Uterus (tissue), 3 donors: ENCODE measurements at regions not wholly inside any gene's neighbourhood (a gene's known extent, or its start where the extent isn't known, plus 50 kb on each side); places are given as distances from the start of the nearest gene placed in this dataset.

Experiments used
- DNase-seq, 2 donors: peaks; one replicate each; pipeline ENCODE4 v3.0.0-alpha.2; 2019 to 2020
- H3K27ac ChIP-seq, 2 donors: fragments of 200-600 bp; sonication (generic); 1 replicate in 1 of 2; 2 replicates in 1 of 2; pipeline ENCODE4 v1.5.1; 2016 to 2018
- H3K27me3 ChIP-seq, 2 donors: fragments of 200-600 bp; sonication (generic); one replicate each; pipeline ENCODE4 v1.5.1; 2018 to 2019; ENCODE audit warnings: control low read depth in 1 of 2
- H3K36me3 ChIP-seq, 2 donors: fragments of 200-600 bp; sonication (generic); one replicate each; pipeline ENCODE4 v1.5.1; 2019; ENCODE audit warnings: control low read depth in 1 of 2
- H3K4me1 ChIP-seq, 2 donors: fragments of 200-600 bp; sonication (generic); one replicate each; pipeline ENCODE4 v1.5.1; 2018 to 2019; ENCODE audit warnings: control low read depth in 1 of 2
- H3K4me3 ChIP-seq, 2 donors: fragments of 200-600 bp; sonication (generic); 1 replicate in 1 of 2; 2 replicates in 1 of 2; pipeline ENCODE4 v1.5.1; 2018 to 2019; ENCODE audit warnings: mild to moderate bottlenecking in 1 of 2
- H3K9me3 ChIP-seq, 2 donors: fragments of 200-600 bp; sonication (generic); one replicate each; pipeline ENCODE4 v1.5.1; 2019; ENCODE audit warnings: control low read depth in 1 of 2
- POLR2A ChIP-seq, 2 donors: fragments of 450-650 bp; IDR thresholded peaks; one replicate each; pipeline ENCODE4 v1.6.1; 2016; ENCODE audit warnings: antibody characterized with exemption in 2 of 2, mild to moderate bottlenecking in 1 of 2, moderate library complexity in 1 of 2
- intact Hi-C: fragments of 100-400 bp; cut with DNase I; formaldehyde crosslinking; loops from one replicate; pipeline ENCODE4 v1.15.1; 2023; ENCODE audit warnings: low total_unique reads
- TF ChIP-seq, protein P1 (sequence below), 4 experiments: fragments of 200-600 bp in 2 of 4; fragments of 450-650 bp in 2 of 4; sonication (generic) in 2 of 4; IDR thresholded peaks; one replicate each; pipeline ENCODE4 v1.5.1; 2016 to 2019; ENCODE audit warnings: antibody characterized with exemption in 4 of 4, mild to moderate bottlenecking in 2 of 4, moderate library complexity in 1 of 4
- donor health status: DM: yes; HTN: yes; CAD: no.

DNA sequence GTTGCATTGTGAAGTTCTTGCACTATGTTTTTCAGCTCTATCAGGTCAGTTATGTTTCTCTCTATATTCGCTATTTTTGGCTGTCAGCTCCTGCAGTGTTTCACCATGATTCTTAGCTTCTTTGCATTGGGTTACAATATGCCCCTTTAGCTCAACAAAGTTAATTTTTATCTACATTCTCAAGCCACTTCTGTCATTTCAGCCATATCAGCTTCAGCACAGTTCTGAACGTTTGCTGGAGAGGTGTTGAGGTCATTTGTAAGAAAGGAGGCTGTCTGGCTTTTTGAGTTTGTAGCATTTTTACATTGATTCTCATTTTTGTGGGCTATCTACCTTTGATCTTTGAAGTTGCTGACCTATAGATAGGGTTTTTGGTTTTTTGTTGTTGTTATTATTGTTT lies 573.2 kb upstream of the RGS18 start:
- Histone ChIP-seq H3K4me3 (no peak overlapping the region), H3K27ac (no peak overlapping the region), H3K27me3 (no peaks in the 10 kb centered on the region), H3K9me3 (no peaks in the 10 kb centered on the region), H3K36me3 (no peaks in the 10 kb centered on the region), H3K4me1 (no peaks in the 10 kb centered on the region)
- TF ChIP-seq POLR2A (IDR thresholded peaks at IDR 0.05), result no peak
- TF ChIP-seq, protein P1, sequence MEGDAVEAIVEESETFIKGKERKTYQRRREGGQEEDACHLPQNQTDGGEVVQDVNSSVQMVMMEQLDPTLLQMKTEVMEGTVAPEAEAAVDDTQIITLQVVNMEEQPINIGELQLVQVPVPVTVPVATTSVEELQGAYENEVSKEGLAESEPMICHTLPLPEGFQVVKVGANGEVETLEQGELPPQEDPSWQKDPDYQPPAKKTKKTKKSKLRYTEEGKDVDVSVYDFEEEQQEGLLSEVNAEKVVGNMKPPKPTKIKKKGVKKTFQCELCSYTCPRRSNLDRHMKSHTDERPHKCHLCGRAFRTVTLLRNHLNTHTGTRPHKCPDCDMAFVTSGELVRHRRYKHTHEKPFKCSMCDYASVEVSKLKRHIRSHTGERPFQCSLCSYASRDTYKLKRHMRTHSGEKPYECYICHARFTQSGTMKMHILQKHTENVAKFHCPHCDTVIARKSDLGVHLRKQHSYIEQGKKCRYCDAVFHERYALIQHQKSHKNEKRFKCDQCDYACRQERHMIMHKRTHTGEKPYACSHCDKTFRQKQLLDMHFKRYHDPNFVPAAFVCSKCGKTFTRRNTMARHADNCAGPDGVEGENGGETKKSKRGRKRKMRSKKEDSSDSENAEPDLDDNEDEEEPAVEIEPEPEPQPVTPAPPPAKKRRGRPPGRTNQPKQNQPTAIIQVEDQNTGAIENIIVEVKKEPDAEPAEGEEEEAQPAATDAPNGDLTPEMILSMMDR (IDR thresholded peaks at IDR 0.05), result no peak
- intact Hi-C loops, result no loop called here
- DNase-seq, result no peak

DNA sequence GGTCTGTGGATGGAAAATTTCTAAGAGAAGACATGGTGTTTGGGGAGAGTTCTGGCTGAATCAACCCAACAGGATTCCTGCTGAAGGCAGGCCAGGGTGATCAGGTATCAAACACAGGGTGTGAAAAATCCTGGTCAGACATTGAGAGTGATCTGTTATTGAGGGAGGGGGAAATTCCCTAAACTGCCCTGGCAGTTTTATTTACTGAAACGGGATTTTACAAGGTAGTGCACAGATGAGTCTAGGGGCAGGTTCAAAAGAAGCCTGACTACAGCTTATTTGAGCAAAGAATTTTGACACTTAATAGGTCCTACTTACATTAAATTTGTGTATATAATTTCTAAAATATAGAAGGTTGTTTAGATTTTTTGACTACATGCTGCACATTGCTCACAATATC lies 569.4 kb upstream of the RGS18 start:
- Histone ChIP-seq H3K4me3 (no peak overlapping the region), H3K4me1 (no peaks in the 10 kb centered on the region), H3K27ac (no peak overlapping the region), H3K27me3 (no peaks in the 10 kb centered on the region), H3K9me3 (no peaks in the 10 kb centered on the region), H3K36me3 (no peaks in the 10 kb centered on the region)
- TF ChIP-seq, protein P1 (IDR thresholded peaks at IDR 0.05), result no peak
- no peak for TF ChIP-seq POLR2A (IDR thresholded peaks at IDR 0.05)
- no peak for DNase-seq
- intact Hi-C loops, result no loop called here

GRCh38 chr1:191589536-191589935 lies 568.7 kb upstream of the RGS18 start:
- Histone ChIP-seq H3K4me1 (no peaks in the 10 kb centered on the region), H3K4me3 (no peak overlapping the region), H3K27me3 (no peaks in the 10 kb centered on the region), H3K36me3 (no peaks in the 10 kb centered on the region), H3K9me3 (no peaks in the 10 kb centered on the region), H3K27ac (no peak overlapping the region)
- intact Hi-C loops, result no loop called here
- no peak for DNase-seq
- TF ChIP-seq POLR2A (IDR thresholded peaks at IDR 0.05), result no peak
- TF ChIP-seq, protein P1 (IDR thresholded peaks at IDR 0.05), result no peak

DNA sequence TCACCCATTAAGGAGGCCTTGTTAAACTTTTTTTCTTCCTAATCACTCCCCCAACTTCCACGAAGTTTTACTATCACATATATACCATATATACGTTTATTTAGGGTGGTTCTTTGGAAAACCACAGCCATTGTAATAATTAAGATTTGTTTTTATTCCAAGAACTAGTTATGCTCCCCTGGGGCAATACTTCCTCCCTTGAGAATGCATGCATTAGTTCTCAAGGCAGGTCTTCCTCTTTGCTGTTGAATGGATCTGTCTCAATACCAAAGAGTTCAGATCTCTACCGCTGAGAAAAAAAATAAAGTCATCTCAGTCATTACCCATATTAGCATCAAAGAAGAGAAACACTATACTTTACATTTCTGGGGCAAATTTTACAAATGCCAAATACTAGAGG lies 567.7 kb upstream of the RGS18 start:
- intact Hi-C loops, result no loop called here
- DNase-seq, result no peak

GRCh38 chr1:191592039-191592438 lies 566.2 kb upstream of the RGS18 start:
- Histone ChIP-seq H3K27ac (no peak overlapping the region), H3K9me3 (no peaks in the 10 kb centered on the region), H3K4me1 (no peaks in the 10 kb centered on the region), H3K27me3 (no peaks in the 10 kb centered on the region), H3K36me3 (no peaks in the 10 kb centered on the region), H3K4me3 (no peak overlapping the region)
- DNase-seq, result no peak
- intact Hi-C loops, result no loop called here
- TF ChIP-seq, protein P1 (IDR thresholded peaks at IDR 0.05), result no peak
- no peak for TF ChIP-seq POLR2A (IDR thresholded peaks at IDR 0.05)

More for the DNA sequence above, 567.7 kb upstream of the RGS18 start:
- H3K9me3 ChIP-seq, result no peaks in the 10 kb centered on the region
- H3K4me3 ChIP-seq, result no peak overlapping the region
- H3K36me3 ChIP-seq, result no peaks in the 10 kb centered on the region
- TF ChIP-seq, protein P1 (IDR thresholded peaks at IDR 0.05), result no peak
- TF ChIP-seq POLR2A (IDR thresholded peaks at IDR 0.05), result no peak
- no peak overlapping the region for H3K27ac ChIP-seq
- H3K27me3 ChIP-seq, result no peaks in the 10 kb centered on the region
- no peaks in the 10 kb centered on the region for H3K4me1 ChIP-seq
